ENCODE measurements at regions not wholly inside any gene's neighbourhood (a gene's known extent, or its start where the extent isn't known, plus 50 kb on each side); places are given as distances from the start of the nearest gene placed in this dataset.

- H3K4me3 Mint-ChIP-seq: no peak overlapping the region
- no peak overlapping the region for H3K27ac Mint-ChIP-seq
- TF ChIP-seq, protein P1, sequence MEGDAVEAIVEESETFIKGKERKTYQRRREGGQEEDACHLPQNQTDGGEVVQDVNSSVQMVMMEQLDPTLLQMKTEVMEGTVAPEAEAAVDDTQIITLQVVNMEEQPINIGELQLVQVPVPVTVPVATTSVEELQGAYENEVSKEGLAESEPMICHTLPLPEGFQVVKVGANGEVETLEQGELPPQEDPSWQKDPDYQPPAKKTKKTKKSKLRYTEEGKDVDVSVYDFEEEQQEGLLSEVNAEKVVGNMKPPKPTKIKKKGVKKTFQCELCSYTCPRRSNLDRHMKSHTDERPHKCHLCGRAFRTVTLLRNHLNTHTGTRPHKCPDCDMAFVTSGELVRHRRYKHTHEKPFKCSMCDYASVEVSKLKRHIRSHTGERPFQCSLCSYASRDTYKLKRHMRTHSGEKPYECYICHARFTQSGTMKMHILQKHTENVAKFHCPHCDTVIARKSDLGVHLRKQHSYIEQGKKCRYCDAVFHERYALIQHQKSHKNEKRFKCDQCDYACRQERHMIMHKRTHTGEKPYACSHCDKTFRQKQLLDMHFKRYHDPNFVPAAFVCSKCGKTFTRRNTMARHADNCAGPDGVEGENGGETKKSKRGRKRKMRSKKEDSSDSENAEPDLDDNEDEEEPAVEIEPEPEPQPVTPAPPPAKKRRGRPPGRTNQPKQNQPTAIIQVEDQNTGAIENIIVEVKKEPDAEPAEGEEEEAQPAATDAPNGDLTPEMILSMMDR (IDR thresholded peaks at IDR 0.05): no peak
- H3K4me1 Mint-ChIP-seq (ENCODE audit: low read depth): no peaks in the 10 kb centered on the region
- peaks cover 8% of the 10 kb centered on the region for H3K27me3 Mint-ChIP-seq (ENCODE audit: insufficient read depth)
- no peaks in the 10 kb centered on the region; the same call in 1 of the 2 replicates for H3K9me3 Mint-ChIP-seq
- no peak for DNase-seq
- no peaks in the 10 kb centered on the region for H3K36me3 Mint-ChIP-seq (ENCODE audit: low read depth)
Measured at GRCh38 chr10:21145751-21146435, 248.8 kb upstream of the NEBL start.

DNA sequence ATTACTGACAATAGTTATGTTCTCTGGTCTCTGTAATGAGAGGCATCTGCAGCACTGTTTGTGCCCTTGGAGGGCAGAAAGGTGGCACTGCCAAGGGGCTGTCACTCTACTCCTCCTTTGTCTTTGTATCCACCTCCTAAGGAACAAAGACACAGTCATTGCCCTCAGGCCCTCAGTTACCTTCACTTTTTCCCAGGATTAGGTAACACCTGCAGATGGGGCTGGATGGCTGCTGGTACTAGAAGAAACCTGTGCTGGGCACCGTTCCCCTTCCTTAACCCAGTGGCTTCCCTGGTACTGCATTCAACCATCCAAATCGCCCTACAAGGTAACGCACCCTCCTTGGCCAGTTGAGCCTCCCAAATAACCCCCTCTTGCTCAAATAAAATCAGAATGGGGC, 246.9 kb upstream of the NEBL start:
- H3K36me3 Mint-ChIP-seq (ENCODE audit: low read depth): no peaks in the 10 kb centered on the region
- no peak overlapping the region for H3K4me3 Mint-ChIP-seq
- no peaks in the 10 kb centered on the region; the same call in 1 of the 2 replicates for H3K9me3 Mint-ChIP-seq
- no peak for DNase-seq
- H3K4me1 Mint-ChIP-seq (ENCODE audit: low read depth): no peaks in the 10 kb centered on the region
- TF ChIP-seq, protein P1 (IDR thresholded peaks at IDR 0.05): no peak
- H3K27ac Mint-ChIP-seq: no peak overlapping the region
- peaks cover 3% of the 10 kb centered on the region; the same call in 1 of the 2 replicates for H3K27me3 Mint-ChIP-seq (ENCODE audit: insufficient read depth)

- DNase-seq: no peak
- Mint-ChIP-seq H3K27me3 (ENCODE audit: insufficient read depth) (no peaks in the 10 kb centered on the region; the same call in 1 of the 2 replicates), H3K4me3 (no peak overlapping the region), H3K27ac (no peak overlapping the region), H3K9me3 (no peaks in the 10 kb centered on the region; the same call in 1 of the 2 replicates), H3K4me1 (ENCODE audit: low read depth) (no peaks in the 10 kb centered on the region), H3K36me3 (ENCODE audit: low read depth) (no peaks in the 10 kb centered on the region)
- TF ChIP-seq, protein P1 (IDR thresholded peaks at IDR 0.05): no peak
Measured at GRCh38 chr10:21141946-21142492, 244.9 kb upstream of the NEBL start.

DNA sequence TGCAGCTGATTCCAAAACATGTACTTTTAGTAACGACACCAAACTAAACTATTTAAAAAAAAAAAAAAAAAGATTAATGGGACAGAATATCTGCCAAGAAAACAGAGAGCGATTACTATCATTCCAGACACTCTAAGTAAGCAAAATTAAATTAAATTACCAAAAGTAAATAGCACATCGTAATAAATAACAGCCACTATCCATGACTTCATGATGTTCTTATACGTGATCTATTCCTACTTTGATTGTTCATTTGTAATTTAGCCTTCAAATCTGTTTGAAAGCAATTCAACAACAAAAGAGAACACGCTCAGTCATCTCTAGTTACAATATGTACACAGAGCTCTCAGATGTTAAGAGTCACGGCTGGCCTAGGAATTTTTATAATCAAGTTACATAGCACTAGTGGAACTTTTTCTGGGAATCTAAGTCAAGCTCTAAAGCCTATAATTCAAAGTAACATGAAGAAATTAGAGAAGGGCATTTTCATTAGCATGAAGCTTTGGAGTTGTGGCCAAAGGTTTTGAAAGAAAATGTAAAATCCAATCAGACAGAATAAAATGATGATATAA, 241.7 kb upstream of the NEBL start:
- Mint-ChIP-seq H3K36me3 (ENCODE audit: low read depth) (no peaks in the 10 kb centered on the region), H3K27ac (no peak overlapping the region), H3K9me3 (peaks cover 5% of the 10 kb centered on the region; the same call in 1 of the 2 replicates), H3K4me3 (no peak overlapping the region), H3K27me3 (ENCODE audit: insufficient read depth) (peaks cover 5% of the 10 kb centered on the region; the same call in 1 of the 2 replicates), H3K4me1 (ENCODE audit: low read depth) (no peaks in the 10 kb centered on the region)
- TF ChIP-seq, protein P1 (IDR thresholded peaks at IDR 0.05): no peak
- no peak for DNase-seq

DNA sequence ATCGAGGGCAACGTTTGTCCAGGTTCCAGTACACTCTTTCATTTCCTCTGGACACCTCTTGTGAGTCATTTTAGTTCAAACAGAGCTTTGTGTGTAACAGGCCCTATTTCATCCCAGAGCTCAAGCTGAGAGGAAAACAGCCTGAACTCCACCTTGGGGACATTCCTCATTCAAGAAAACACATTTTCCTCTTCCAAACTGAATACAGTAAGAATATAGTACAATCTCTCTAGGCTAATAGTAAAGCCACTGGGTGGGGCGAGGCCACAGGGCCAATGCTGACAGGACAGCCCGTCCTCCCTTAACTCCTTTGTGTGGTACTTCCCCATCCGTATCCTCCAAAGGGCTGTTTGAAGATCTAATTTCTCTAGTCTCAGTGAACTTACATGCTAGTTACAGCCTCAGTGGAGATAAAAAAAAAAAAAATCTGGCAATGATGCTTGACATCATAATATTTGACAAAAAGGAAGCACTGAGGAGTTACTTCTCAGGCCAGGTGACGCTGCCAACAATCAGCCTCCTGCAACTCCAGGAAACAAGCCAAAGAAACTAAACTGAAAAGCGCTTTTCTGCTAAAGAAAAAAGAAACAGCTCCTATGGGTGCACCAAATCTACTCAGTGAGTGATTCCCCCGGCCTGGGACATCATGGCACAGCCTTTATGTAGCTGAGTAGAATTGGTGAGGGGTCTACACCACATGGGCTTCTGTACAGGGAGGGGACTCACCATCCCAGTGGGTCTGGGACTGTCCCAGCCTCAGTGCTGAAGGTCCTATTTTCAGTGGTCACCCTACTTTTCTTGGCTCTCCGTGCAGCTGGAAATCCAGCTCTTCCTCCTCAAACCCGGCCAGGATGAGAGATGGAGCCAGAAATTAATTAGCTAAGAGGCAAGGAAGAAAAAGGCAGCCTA, 238.2 kb upstream of the NEBL start:
- DNase-seq: no peak
- peaks cover 5% of the 10 kb centered on the region; the same call in 1 of the 2 replicates for H3K9me3 Mint-ChIP-seq
- H3K27me3 Mint-ChIP-seq (ENCODE audit: insufficient read depth): peaks cover 8% of the 10 kb centered on the region
- H3K4me3 Mint-ChIP-seq: no peak overlapping the region
- no peak overlapping the region for H3K27ac Mint-ChIP-seq
- TF ChIP-seq, protein P1 (IDR thresholded peaks at IDR 0.05): no peak
- H3K36me3 Mint-ChIP-seq (ENCODE audit: low read depth): no peaks in the 10 kb centered on the region
- no peaks in the 10 kb centered on the region for H3K4me1 Mint-ChIP-seq (ENCODE audit: low read depth)

Measured in HFFc6 (cell line).